Stomach (tissue), 8 donors: ENCODE measurements at regions not wholly inside any gene's neighbourhood (a gene's known extent, or its start where the extent isn't known, plus 50 kb on each side); places are given as distances from the start of the nearest gene placed in this dataset.

Experiments
- DNase-seq, 2 donors: peaks; one replicate each; pipeline versions ENCODE4 v3.0.0 to v3.0.0-alpha.2; 2013 to 2019
- H3K27ac ChIP-seq, 5 donors: fragments of 200-600 bp in 4 of 5; sonication (generic) in 4 of 5; one replicate each; pipeline ENCODE4 v1.5.1; 2013 to 2019; ENCODE audit warnings: mild to moderate bottlenecking in 1 of 5, moderate library complexity in 1 of 5
- H3K27me3 ChIP-seq, 3 donors: fragments of 200-600 bp; sonication (generic); one replicate each; pipeline ENCODE4 v1.5.1; 2017 to 2019; ENCODE audit warnings: mixed run types in 1 of 3
- H3K36me3 ChIP-seq, 4 donors: fragments of 200-600 bp; sonication (generic); 1 replicate in 3 of 4; 2 replicates in 1 of 4; pipeline ENCODE4 v1.5.1; 2016 to 2019
- H3K4me1 ChIP-seq, 4 donors: fragments of 200-600 bp; sonication (generic); one replicate each; pipeline ENCODE4 v1.5.1; 2016 to 2019
- H3K4me3 ChIP-seq, 4 donors: fragments of 200-600 bp; sonication (generic) in 3 of 4; one replicate each; pipeline ENCODE4 v1.5.1; 2016 to 2019; ENCODE audit warnings: mild to moderate bottlenecking in 1 of 4
- H3K9me3 ChIP-seq, 4 donors: fragments of 200-600 bp; sonication (generic); one replicate each; pipeline ENCODE4 v1.5.1; 2016 to 2019
- EP300 ChIP-seq: sonication (generic); formaldehyde crosslinking; IDR thresholded peaks from one replicate; pipeline ENCODE4 v1.6.1; 2017; ENCODE audit warnings: antibody characterized with exemption
- POLR2A ChIP-seq, 4 donors: fragments of 450-650 bp; IDR thresholded peaks; one replicate each; pipeline ENCODE4 v1.6.1; 2016; ENCODE audit warnings: antibody characterized with exemption in 4 of 4, control low read depth in 2 of 4, mild to moderate bottlenecking in 1 of 4, moderate library complexity in 1 of 4
- POLR2AphosphoS5 ChIP-seq, 3 donors: sonication (generic); formaldehyde crosslinking; IDR thresholded peaks; one replicate each; pipeline ENCODE4 v1.6.1; 2016; ENCODE audit warnings: antibody characterized with exemption in 3 of 3
- WGBS, 5 donors: extraction: QIAGEN DNeasy Blood & Tissue Kit in 3 of 5; methylation state at CpG; one replicate each; pipeline versions ENCODE4 v1.1.5 to v1.1.7; 2013 to 2018; 5-methylcytosine and 5-hydroxymethylcytosine counted together
- intact Hi-C: fragments of 100-400 bp; cut with DNase I; formaldehyde crosslinking; loops from one replicate; pipeline ENCODE4 v1.15.1; 2023; ENCODE audit warnings: low total_unique reads
- TF ChIP-seq, protein P1 (sequence below), 7 experiments: fragments of 450-650 bp in 4 of 7; fragments of 200-600 bp in 3 of 7; sonication (generic) in 3 of 7; IDR thresholded peaks; one replicate each; pipeline ENCODE4 v1.5.1; 2016 to 2019; ENCODE audit warnings: antibody characterized with exemption in 7 of 7, control low read depth in 2 of 7, mild to moderate bottlenecking in 1 of 7
- donor health status: healthy with polysubstance abuse.
- donor health status: Bipolar disorder and iron deficiency.
- donor health status: healthy.

DNA sequence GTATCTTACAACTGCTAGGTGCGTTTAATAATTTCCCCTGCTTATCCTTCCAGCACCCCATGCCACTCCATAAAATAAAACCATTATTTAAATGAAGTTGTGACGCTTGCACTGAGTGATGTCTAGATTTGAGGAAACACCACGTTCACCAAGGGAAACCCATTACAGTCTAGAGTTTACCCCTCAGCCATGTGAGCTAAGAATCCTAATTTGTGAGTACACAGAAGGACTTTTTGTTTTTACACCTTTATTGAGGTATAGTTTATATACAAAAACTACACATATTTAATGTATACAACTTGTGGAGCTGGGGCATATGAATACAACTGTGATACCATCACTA is 326.8 kb downstream of the RAPGEF2 start:
- 48 to 61% (median 52%) methylated on average over 3 of the region's 3 CpGs for WGBS, 5 donors
- TF ChIP-seq POLR2AphosphoS5 (IDR thresholded peaks at IDR 0.05) (no peak), EP300 (no peak), POLR2A (IDR thresholded peaks at IDR 0.05) (no peak)
- TF ChIP-seq, protein P1, sequence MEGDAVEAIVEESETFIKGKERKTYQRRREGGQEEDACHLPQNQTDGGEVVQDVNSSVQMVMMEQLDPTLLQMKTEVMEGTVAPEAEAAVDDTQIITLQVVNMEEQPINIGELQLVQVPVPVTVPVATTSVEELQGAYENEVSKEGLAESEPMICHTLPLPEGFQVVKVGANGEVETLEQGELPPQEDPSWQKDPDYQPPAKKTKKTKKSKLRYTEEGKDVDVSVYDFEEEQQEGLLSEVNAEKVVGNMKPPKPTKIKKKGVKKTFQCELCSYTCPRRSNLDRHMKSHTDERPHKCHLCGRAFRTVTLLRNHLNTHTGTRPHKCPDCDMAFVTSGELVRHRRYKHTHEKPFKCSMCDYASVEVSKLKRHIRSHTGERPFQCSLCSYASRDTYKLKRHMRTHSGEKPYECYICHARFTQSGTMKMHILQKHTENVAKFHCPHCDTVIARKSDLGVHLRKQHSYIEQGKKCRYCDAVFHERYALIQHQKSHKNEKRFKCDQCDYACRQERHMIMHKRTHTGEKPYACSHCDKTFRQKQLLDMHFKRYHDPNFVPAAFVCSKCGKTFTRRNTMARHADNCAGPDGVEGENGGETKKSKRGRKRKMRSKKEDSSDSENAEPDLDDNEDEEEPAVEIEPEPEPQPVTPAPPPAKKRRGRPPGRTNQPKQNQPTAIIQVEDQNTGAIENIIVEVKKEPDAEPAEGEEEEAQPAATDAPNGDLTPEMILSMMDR (IDR thresholded peaks at IDR 0.05): no peak
- no peak overlapping the region for H3K4me3 ChIP-seq
- H3K27me3 ChIP-seq: no peaks in the 10 kb centered on the region
- intact Hi-C loops: no loop called here
- H3K27ac ChIP-seq: no peak overlapping the region
- no peaks in the 10 kb centered on the region for H3K36me3 ChIP-seq
- peaks cover 0 to 9% (median 4%) of the 10 kb centered on the region in 4 donors for H3K4me1 ChIP-seq
- no peaks in the 10 kb centered on the region for H3K9me3 ChIP-seq
- no peak for DNase-seq

DNA sequence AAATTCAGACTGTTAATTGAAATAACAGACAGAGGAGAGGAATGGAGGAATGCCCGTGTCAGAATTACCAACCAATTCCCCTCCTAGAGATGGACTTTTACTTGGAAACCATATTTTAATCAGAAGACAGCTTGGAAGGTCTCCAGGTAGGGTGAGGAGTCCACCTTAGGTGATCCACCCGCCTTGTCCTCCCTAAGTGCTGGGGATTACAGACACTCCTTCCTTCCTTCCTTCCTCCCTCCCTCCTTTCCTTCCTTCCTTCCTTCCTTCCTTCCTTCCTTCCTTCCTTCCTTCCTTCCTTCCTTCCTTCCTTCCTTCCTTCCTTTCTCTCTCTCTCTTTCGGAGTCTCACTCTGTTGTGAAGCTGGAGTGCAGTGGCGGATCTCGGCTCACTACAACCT is 328.0 kb downstream of the RAPGEF2 start:
- Histone ChIP-seq H3K36me3 (no peaks in the 10 kb centered on the region), H3K4me3 (no peak overlapping the region), H3K4me1 (peaks cover 0 to 9% (median 4%) of the 10 kb centered on the region in 4 donors), H3K9me3 (no peaks in the 10 kb centered on the region), H3K27ac (no peak overlapping the region), H3K27me3 (no peaks in the 10 kb centered on the region)
- intact Hi-C loops: no loop called here
- 88 to 95% (median 90%) methylated on average over 5 of the region's 5 CpGs for WGBS, 5 donors
- TF ChIP-seq POLR2A (IDR thresholded peaks at IDR 0.05) (no peak), EP300 (no peak), POLR2AphosphoS5 (IDR thresholded peaks at IDR 0.05) (no peak)
- TF ChIP-seq, protein P1 (IDR thresholded peaks at IDR 0.05): no peak
- no peak for DNase-seq

DNA sequence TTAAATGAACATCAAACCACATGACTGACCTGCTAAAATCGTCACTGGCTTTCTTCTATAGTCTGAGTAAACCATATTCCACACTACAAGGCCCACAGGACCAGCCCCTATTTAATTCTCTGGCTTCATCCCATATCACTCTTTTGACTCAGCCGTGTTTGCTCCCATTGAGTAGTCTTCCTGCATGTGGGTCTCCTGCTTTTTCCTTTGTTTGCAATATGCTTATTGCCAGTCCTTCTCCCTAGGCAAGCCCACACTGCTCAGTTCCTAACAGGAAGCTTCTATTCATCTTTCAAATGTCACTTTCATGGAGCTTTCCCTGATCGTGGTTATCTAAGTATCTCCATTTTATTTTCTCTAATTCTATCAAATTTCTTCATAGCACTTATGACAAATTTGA is 329.6 kb downstream of the RAPGEF2 start:
- Histone ChIP-seq H3K36me3 (no peaks in the 10 kb centered on the region), H3K4me3 (no peak overlapping the region), H3K27ac (no peak overlapping the region), H3K9me3 (no peaks in the 10 kb centered on the region), H3K4me1 (peaks cover 0 to 9% (median 4%) of the 10 kb centered on the region in 4 donors), H3K27me3 (no peaks in the 10 kb centered on the region)
- WGBS, 5 donors: 51 to 62% (median 52%) methylated on average over 3 of the region's 3 CpGs
- intact Hi-C loops: no loop called here
- DNase-seq: no peak
- TF ChIP-seq POLR2A (IDR thresholded peaks at IDR 0.05) (no peak), POLR2AphosphoS5 (IDR thresholded peaks at IDR 0.05) (no peak), EP300 (no peak)
- TF ChIP-seq, protein P1 (IDR thresholded peaks at IDR 0.05): no peak

DNA sequence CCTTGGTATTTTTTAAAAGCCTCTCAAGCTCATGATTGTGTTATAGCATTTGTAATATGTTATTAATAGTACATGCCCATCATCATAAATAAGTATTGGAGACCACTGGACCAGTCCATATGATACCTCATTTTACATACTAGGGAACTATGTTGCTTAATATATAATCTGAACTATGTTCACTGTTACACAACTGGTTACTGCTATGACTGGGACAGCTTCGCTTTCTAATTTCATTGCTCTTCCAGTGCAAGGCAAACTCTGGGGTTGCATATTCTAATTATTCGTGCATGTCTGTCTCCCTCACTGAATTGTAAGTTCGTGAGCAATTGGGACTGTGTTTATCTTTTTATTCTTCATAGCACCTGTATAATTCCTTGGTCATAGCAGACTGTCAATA is 330.5 kb downstream of the RAPGEF2 start:
- Histone ChIP-seq H3K27ac (no peak overlapping the region), H3K27me3 (no peaks in the 10 kb centered on the region), H3K9me3 (no peaks in the 10 kb centered on the region), H3K4me3 (no peak overlapping the region), H3K4me1 (peaks cover 0 to 9% (median 4%) of the 10 kb centered on the region in 4 donors), H3K36me3 (no peaks in the 10 kb centered on the region)
- DNase-seq: no peak
- WGBS, 5 donors: 69 to 84% (median 79%) methylated on average over 3 of the region's 3 CpGs
- no peak for TF ChIP-seq EP300
- TF ChIP-seq POLR2A (IDR thresholded peaks at IDR 0.05): no peak
- TF ChIP-seq, protein P1 (IDR thresholded peaks at IDR 0.05): no peak
- TF ChIP-seq POLR2AphosphoS5 (IDR thresholded peaks at IDR 0.05): no peak
- intact Hi-C loops: no loop called here
